Liver (tissue), 8 donors: ENCODE measurements at regions not wholly inside any gene's neighbourhood (a gene's known extent, or its start where the extent isn't known, plus 50 kb on each side); places are given as distances from the start of the nearest gene placed in this dataset.

Source experiments
- DNase-seq: peaks from one replicate; pipeline ENCODE4 v3.0.0-alpha.2; 2017; ENCODE audit warnings: low spot score
- H3K27ac ChIP-seq, 2 donors: one replicate each; pipeline ENCODE4 v1.7.0; 2013; ENCODE audit warnings: inconsistent platforms in 2 of 2, low read length in 2 of 2, control low read depth in 1 of 2, low read depth in 1 of 2, mild to moderate bottlenecking in 1 of 2
- H3K27me3 ChIP-seq, 4 donors: one replicate each; pipeline versions ENCODE4 v1.6.1 to v1.7.0; 2013; ENCODE audit warnings: low read length in 3 of 4, inconsistent platforms in 1 of 4, mild to moderate bottlenecking in 1 of 4, moderate library complexity in 1 of 4; ENCODE audit not compliant: control insufficient read depth in 4 of 4, insufficient read depth in 4 of 4
- H3K36me3 ChIP-seq, 4 donors: one replicate each; pipeline versions ENCODE4 v1.6.1 to v1.7.0; 2013; ENCODE audit warnings: low read length in 3 of 4, mild to moderate bottlenecking in 3 of 4, low read depth in 1 of 4, moderate library complexity in 1 of 4; ENCODE audit not compliant: control insufficient read depth in 4 of 4, insufficient read depth in 3 of 4
- H3K4me1 ChIP-seq, 4 donors: one replicate each; pipeline versions ENCODE4 v1.6.1 to v1.7.0; 2013; ENCODE audit warnings: low read length in 3 of 4, mild to moderate bottlenecking in 3 of 4, moderate library complexity in 1 of 4; ENCODE audit not compliant: control insufficient read depth in 4 of 4, insufficient read depth in 4 of 4
- H3K4me3 ChIP-seq, 3 donors: one replicate each; pipeline versions ENCODE4 v1.6.1 to v1.7.0; 2013; ENCODE audit warnings: low read length in 3 of 3, control low read depth in 1 of 3, low read depth in 1 of 3, mild to moderate bottlenecking in 1 of 3
- H3K9ac ChIP-seq, 2 donors: one replicate each; pipeline ENCODE4 v1.7.0; 2013; ENCODE audit warnings: low read length in 2 of 2, mild to moderate bottlenecking in 2 of 2, moderate library complexity in 2 of 2, control low read depth in 1 of 2, low read depth in 1 of 2
- H3K9me3 ChIP-seq, 4 donors: one replicate each; pipeline versions ENCODE4 v1.6.1 to v1.7.0; 2013; ENCODE audit warnings: low read length in 3 of 4; ENCODE audit not compliant: control insufficient read depth in 4 of 4
- EGR1 ChIP-seq, 2 donors: IDR thresholded peaks; 2 replicates each; pipeline ENCODE4 v1.6.1; 2016 to 2018; ENCODE audit warnings: antibody characterized with exemption in 2 of 2, low read depth in 2 of 2
- FOXA1 ChIP-seq: IDR thresholded peaks from 2 replicates; pipeline ENCODE4 v1.6.1; 2016; ENCODE audit warnings: antibody characterized with exemption
- FOXA2 ChIP-seq: IDR thresholded peaks from 2 replicates; pipeline ENCODE4 v1.6.1; 2016; ENCODE audit warnings: antibody characterized with exemption
- GABPA ChIP-seq, 2 donors: IDR thresholded peaks in 1 of 2; conservative IDR thresholded peaks in 1 of 2; 2 replicates each; pipeline ENCODE4 v1.6.1; 2016; ENCODE audit warnings: antibody characterized with exemption in 2 of 2, mild to moderate bottlenecking in 1 of 2, moderate library complexity in 1 of 2
- HNF4A ChIP-seq, 2 donors: conservative IDR thresholded peaks; 2 replicates each; pipeline ENCODE4 v1.6.1; 2016; ENCODE audit warnings: antibody characterized with exemption in 2 of 2, mild to moderate bottlenecking in 2 of 2
- HNF4G ChIP-seq: IDR thresholded peaks from 2 replicates; pipeline ENCODE4 v1.6.1; 2016; ENCODE audit warnings: antibody characterized with exemption
- JUND ChIP-seq, 2 donors: IDR thresholded peaks; 2 replicates each; pipeline ENCODE4 v1.6.1; 2016; ENCODE audit warnings: antibody characterized with exemption in 2 of 2
- RAD21 ChIP-seq, 2 donors: IDR thresholded peaks; 2 replicates each; pipeline ENCODE4 v1.6.1; 2016; ENCODE audit warnings: antibody characterized with exemption in 2 of 2, mild to moderate bottlenecking in 2 of 2
- SP1 ChIP-seq: IDR thresholded peaks from 2 replicates; pipeline ENCODE4 v1.6.1; 2018; ENCODE audit warnings: antibody characterized with exemption, mild to moderate bottlenecking
- YY1 ChIP-seq: IDR thresholded peaks from 2 replicates; pipeline ENCODE4 v1.6.1; 2016; ENCODE audit warnings: antibody characterized with exemption, mild to moderate bottlenecking
- WGBS: extraction: QIAGEN DNeasy Blood & Tissue Kit; methylation state at CpG from one replicate; pipeline ENCODE4 v1.1.7; 2013; 5-methylcytosine and 5-hydroxymethylcytosine counted together
- TF ChIP-seq, protein P1 (sequence below): IDR thresholded peaks from 2 replicates; pipeline ENCODE4 v1.6.1; 2016; ENCODE audit warnings: antibody characterized with exemption, mild to moderate bottlenecking
- TF ChIP-seq, protein P2 (sequence below): fragments of 150-350 bp; IDR thresholded peaks from 2 replicates; pipeline ENCODE4 v1.5.1; 2017; ENCODE audit warnings: improper control_type of control experiment, low read depth, low read length; ENCODE audit not compliant: missing input control
- TF ChIP-seq, protein P3 (sequence below): IDR thresholded peaks from 2 replicates; pipeline ENCODE4 v1.6.1; 2016; ENCODE audit warnings: antibody characterized with exemption
- TF ChIP-seq, protein P4 (sequence below): IDR thresholded peaks from 2 replicates; pipeline ENCODE4 v1.6.1; 2016; ENCODE audit warnings: antibody characterized with exemption
- donor health status: healthy.
- donor health status: healthy.
- donor health status: healthy.
- donor health status: healthy.
- donor health status: healthy.

DNA sequence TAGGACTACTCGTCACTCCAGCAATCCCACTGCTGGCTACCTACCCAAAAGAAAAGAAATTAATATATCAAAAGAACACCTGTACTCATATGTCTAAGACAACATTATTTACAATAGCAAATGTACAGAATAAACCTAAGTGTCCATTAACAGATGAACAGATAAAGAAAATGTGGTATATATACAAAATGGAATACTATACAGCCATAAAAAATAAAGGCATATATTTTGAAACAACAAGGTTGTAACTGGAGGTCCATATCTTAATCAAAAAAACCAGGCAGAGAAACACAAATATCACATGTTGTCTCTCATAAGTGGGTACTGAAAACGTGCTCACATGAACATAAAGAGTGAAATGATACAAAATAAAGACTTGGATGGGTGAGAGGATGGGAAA, 1073.3 kb upstream of the PHF14 start:
- 58% methylated on average over 2 of the region's 2 CpGs for WGBS
- no peak for TF ChIP-seq FOXA2
- H3K9me3 ChIP-seq = peaks cover 0 to 13% (median 2%) of the 10 kb centered on the region in 4 donors

GRCh38 chr7:9921326-9921725, 1052.3 kb upstream of the PHF14 start:
- 88% methylated on average over 3 of the region's 3 CpGs for WGBS
- no peak overlapping the region for H3K9ac ChIP-seq
- TF ChIP-seq FOXA1 (no peak), JUND (IDR thresholded peaks at IDR 0.05) (no peak), HNF4A (conservative IDR thresholded peaks at IDR 0.05) (no peak), EGR1 (IDR thresholded peaks at IDR 0.05; ENCODE audit: low read depth in 2 of 2) (no peak), YY1 (no peak), SP1 (no peak), GABPA (IDR thresholded peaks at IDR 0.05 in 1 of 2, conservative IDR thresholded peaks at IDR 0.05 in 1 of 2) (no peak), HNF4G (no peak)
- TF ChIP-seq, protein P1, sequence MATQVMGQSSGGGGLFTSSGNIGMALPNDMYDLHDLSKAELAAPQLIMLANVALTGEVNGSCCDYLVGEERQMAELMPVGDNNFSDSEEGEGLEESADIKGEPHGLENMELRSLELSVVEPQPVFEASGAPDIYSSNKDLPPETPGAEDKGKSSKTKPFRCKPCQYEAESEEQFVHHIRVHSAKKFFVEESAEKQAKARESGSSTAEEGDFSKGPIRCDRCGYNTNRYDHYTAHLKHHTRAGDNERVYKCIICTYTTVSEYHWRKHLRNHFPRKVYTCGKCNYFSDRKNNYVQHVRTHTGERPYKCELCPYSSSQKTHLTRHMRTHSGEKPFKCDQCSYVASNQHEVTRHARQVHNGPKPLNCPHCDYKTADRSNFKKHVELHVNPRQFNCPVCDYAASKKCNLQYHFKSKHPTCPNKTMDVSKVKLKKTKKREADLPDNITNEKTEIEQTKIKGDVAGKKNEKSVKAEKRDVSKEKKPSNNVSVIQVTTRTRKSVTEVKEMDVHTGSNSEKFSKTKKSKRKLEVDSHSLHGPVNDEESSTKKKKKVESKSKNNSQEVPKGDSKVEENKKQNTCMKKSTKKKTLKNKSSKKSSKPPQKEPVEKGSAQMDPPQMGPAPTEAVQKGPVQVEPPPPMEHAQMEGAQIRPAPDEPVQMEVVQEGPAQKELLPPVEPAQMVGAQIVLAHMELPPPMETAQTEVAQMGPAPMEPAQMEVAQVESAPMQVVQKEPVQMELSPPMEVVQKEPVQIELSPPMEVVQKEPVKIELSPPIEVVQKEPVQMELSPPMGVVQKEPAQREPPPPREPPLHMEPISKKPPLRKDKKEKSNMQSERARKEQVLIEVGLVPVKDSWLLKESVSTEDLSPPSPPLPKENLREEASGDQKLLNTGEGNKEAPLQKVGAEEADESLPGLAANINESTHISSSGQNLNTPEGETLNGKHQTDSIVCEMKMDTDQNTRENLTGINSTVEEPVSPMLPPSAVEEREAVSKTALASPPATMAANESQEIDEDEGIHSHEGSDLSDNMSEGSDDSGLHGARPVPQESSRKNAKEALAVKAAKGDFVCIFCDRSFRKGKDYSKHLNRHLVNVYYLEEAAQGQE = no peak
- TF ChIP-seq, protein P2, sequence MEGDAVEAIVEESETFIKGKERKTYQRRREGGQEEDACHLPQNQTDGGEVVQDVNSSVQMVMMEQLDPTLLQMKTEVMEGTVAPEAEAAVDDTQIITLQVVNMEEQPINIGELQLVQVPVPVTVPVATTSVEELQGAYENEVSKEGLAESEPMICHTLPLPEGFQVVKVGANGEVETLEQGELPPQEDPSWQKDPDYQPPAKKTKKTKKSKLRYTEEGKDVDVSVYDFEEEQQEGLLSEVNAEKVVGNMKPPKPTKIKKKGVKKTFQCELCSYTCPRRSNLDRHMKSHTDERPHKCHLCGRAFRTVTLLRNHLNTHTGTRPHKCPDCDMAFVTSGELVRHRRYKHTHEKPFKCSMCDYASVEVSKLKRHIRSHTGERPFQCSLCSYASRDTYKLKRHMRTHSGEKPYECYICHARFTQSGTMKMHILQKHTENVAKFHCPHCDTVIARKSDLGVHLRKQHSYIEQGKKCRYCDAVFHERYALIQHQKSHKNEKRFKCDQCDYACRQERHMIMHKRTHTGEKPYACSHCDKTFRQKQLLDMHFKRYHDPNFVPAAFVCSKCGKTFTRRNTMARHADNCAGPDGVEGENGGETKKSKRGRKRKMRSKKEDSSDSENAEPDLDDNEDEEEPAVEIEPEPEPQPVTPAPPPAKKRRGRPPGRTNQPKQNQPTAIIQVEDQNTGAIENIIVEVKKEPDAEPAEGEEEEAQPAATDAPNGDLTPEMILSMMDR = no peak
- no peaks in the 10 kb centered on the region for H3K9me3 ChIP-seq
- DNase-seq = no peak
- no peaks in the 10 kb centered on the region for H3K27me3 ChIP-seq
- H3K4me1 ChIP-seq = peaks cover 0 to 2% (median 0%) of the 10 kb centered on the region in 4 donors
- H3K27ac ChIP-seq = no peak overlapping the region
- no peaks in the 10 kb centered on the region for H3K36me3 ChIP-seq
- no peak overlapping the region for H3K4me3 ChIP-seq

More for the DNA sequence above, 1073.3 kb upstream of the PHF14 start:
- DNase-seq = no peak
- Histone ChIP-seq H3K4me3 (no peak overlapping the region), H3K9ac (no peak overlapping the region), H3K4me1 (no peaks in the 10 kb centered on the region), H3K36me3 (no peaks in the 10 kb centered on the region), H3K27ac (no peak overlapping the region), H3K27me3 (no peaks in the 10 kb centered on the region)

DNA sequence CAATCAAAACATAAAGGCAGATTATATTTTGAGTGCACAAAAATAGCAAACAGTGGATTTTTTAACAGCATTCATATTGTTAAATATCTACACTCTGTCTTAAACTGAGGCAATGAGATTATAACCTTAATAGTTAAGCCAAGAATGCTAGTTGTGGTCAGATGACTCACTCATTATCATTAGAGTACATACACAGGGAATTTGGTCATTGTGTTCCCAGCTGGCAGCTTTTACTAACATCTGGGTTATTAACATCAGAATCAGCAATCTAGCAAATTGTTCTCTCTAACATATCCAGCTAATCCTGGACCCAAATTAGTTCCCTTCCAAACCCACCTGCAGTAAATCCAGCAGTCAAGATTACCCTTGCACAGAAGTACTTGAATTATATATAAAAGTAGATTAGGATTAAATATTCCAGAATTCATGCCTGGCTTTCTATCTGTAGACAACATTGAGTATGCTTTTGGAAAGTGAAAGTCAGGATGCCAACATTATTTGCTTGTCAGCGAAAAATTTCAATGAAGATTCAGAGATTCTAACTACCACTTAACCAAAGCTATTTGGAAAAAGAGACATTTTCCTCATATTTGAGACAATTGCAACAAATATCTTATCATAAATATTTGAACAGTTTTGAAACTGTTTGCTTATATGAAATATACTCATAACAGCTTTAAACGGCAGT, 1035.6 kb upstream of the PHF14 start:
- 57% methylated on average over 2 of the region's 2 CpGs for WGBS
- Histone ChIP-seq H3K4me3 (peak overlapping the region in 2 of 3 donors; percentile 16 to 23), H3K27me3 (no peaks in the 10 kb centered on the region), H3K9ac (no peak overlapping the region), H3K4me1 (no peaks in the 10 kb centered on the region), H3K9me3 (no peaks in the 10 kb centered on the region), H3K27ac (no peak overlapping the region), H3K36me3 (no peaks in the 10 kb centered on the region)
- DNase-seq = no peak
- TF ChIP-seq GABPA (IDR thresholded peaks at IDR 0.05 in 1 of 2, conservative IDR thresholded peaks at IDR 0.05 in 1 of 2) = no peak
- no peak for TF ChIP-seq YY1
- TF ChIP-seq FOXA2 = no peak
- TF ChIP-seq, protein P2 = no peak
- TF ChIP-seq, protein P3, sequence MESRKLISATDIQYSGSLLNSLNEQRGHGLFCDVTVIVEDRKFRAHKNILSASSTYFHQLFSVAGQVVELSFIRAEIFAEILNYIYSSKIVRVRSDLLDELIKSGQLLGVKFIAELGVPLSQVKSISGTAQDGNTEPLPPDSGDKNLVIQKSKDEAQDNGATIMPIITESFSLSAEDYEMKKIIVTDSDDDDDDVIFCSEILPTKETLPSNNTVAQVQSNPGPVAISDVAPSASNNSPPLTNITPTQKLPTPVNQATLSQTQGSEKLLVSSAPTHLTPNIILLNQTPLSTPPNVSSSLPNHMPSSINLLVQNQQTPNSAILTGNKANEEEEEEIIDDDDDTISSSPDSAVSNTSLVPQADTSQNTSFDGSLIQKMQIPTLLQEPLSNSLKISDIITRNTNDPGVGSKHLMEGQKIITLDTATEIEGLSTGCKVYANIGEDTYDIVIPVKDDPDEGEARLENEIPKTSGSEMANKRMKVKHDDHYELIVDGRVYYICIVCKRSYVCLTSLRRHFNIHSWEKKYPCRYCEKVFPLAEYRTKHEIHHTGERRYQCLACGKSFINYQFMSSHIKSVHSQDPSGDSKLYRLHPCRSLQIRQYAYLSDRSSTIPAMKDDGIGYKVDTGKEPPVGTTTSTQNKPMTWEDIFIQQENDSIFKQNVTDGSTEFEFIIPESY = no peak
- TF ChIP-seq FOXA1 = no peak
- TF ChIP-seq HNF4A (conservative IDR thresholded peaks at IDR 0.05) = no peak
- TF ChIP-seq EGR1 (IDR thresholded peaks at IDR 0.05; ENCODE audit: low read depth in 2 of 2) = no peak
- TF ChIP-seq HNF4G = no peak
- no peak for TF ChIP-seq RAD21 (IDR thresholded peaks at IDR 0.05)
- TF ChIP-seq, protein P4, sequence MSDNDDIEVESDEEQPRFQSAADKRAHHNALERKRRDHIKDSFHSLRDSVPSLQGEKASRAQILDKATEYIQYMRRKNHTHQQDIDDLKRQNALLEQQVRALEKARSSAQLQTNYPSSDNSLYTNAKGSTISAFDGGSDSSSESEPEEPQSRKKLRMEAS = no peak
- no peak for TF ChIP-seq JUND (IDR thresholded peaks at IDR 0.05)
